HG03135 (cell line): ENCODE measurements at regions not wholly inside any gene's neighbourhood (a gene's known extent, or its start where the extent isn't known, plus 50 kb on each side); places are given as distances from the start of the nearest gene placed in this dataset.

Source experiments
- ATAC-seq: cut with Tn5 transposase; IDR thresholded peaks from one replicate; pipeline ENCODE4 v1.9.1; 2021; ENCODE audit warnings: mild to moderate bottlenecking, moderate library complexity; ENCODE audit not compliant: unreplicated experiment

GRCh38 chr11:27216270-27217149, 146.5 kb downstream of the CCDC34 start:
- ATAC-seq: no peak

GRCh38 chr11:27215471-27216269, 147.3 kb downstream of the CCDC34 start:
- no peak for ATAC-seq

- ATAC-seq: no peak
These were observed 148.3 kb downstream of the CCDC34 start for GRCh38 chr11:27214713-27215112.

GRCh38 chr11:27213232-27213660, 149.8 kb downstream of the CCDC34 start:
- no peak for ATAC-seq

GRCh38 chr11:27212248-27212780, 150.7 kb downstream of the CCDC34 start:
- ATAC-seq: peak; percentile 74

- no peak for ATAC-seq
These were observed 151.5 kb downstream of the CCDC34 start for GRCh38 chr11:27211370-27212127.

- ATAC-seq: no peak
These were observed 152.5 kb downstream of the CCDC34 start for GRCh38 chr11:27210531-27210930.

GRCh38 chr11:27209562-27210005, 153.4 kb downstream of the CCDC34 start:
- no peak for ATAC-seq

- no peak for ATAC-seq
These were observed 154.2 kb downstream of the CCDC34 start for GRCh38 chr11:27208846-27209245.

- no peak for ATAC-seq
These were observed 155.9 kb downstream of the CCDC34 start for GRCh38 chr11:27207025-27207650.

- no peak for ATAC-seq
These were observed 157.0 kb downstream of the CCDC34 start for GRCh38 chr11:27205779-27206570.

- ATAC-seq: no peak
These were observed 157.8 kb downstream of the CCDC34 start for GRCh38 chr11:27205250-27205649.

GRCh38 chr11:27204529-27204928, 158.5 kb downstream of the CCDC34 start:
- ATAC-seq: no peak

- no peak for ATAC-seq
These were observed 159.9 kb downstream of the CCDC34 start for GRCh38 chr11:27203077-27203647.

- no peak for ATAC-seq
These were observed 161.1 kb downstream of the BBOX1 start for GRCh38 chr11:27201454-27202302.

- ATAC-seq: no peak
These were observed 160.3 kb downstream of the BBOX1 start for GRCh38 chr11:27200779-27201453.

GRCh38 chr11:27196203-27196897, 155.7 kb downstream of the BBOX1 start:
- ATAC-seq: no peak
